DND-41 (cell line): ENCODE measurements at regions not wholly inside any gene's neighbourhood (a gene's known extent, or its start where the extent isn't known, plus 50 kb on each side); places are given as distances from the start of the nearest gene placed in this dataset.
A peak's percentile ranks its signal among the peaks of the same experiment; 100 is the strongest.

Source experiments
- ATAC-seq: fragments of 200-7000 bp; cut with Tn5 transposase; 3 replicates; pipeline ENCODE4 v1.9.1; 2021; ENCODE audit warnings: low read depth; ENCODE audit not compliant: insufficient read depth
- DNase-seq: peaks from one replicate; pipeline ENCODE4 v3.0.0-alpha.2; 2020
- H2AFZ ChIP-seq: 2 replicates; pipeline ENCODE4 v1.6.0; 2012; ENCODE audit warnings: low read depth, low read length
- H3K27ac ChIP-seq: 2 replicates; pipeline ENCODE4 v1.5.1; 2012; ENCODE audit warnings: low read length, inconsistent platforms
- H3K27me3 ChIP-seq: fragments of 200-600 bp; sonication (generic); 2 replicates; pipeline ENCODE4 v1.6.0; 2012; ENCODE audit warnings: low read length, mild to moderate bottlenecking, inconsistent platforms; ENCODE audit not compliant: insufficient read depth, poor library complexity
- H3K36me3 ChIP-seq: 2 replicates; pipeline ENCODE4 v1.5.1; 2012; ENCODE audit warnings: low read length, inconsistent platforms; ENCODE audit not compliant: insufficient read depth
- H3K4me1 ChIP-seq: 2 replicates; pipeline ENCODE4 v1.5.1; 2012; ENCODE audit warnings: mild to moderate bottlenecking, low read length; ENCODE audit not compliant: insufficient read depth
- H3K4me2 ChIP-seq: 2 replicates; pipeline ENCODE4 v1.6.0; 2012; ENCODE audit warnings: mild to moderate bottlenecking, moderate library complexity, low read length, inconsistent platforms; ENCODE audit not compliant: insufficient read depth
- H3K4me3 ChIP-seq, 2 experiments: fragments of 200-600 bp in 1 of 2; shearing (Covaris generic) in 1 of 2; 2 replicates each; pipeline ENCODE4 v1.5.1; 2012 to 2016; ENCODE audit warnings: inconsistent platforms in 2 of 2, low read length in 2 of 2, mild to moderate bottlenecking in 2 of 2, low read depth in 1 of 2, moderate library complexity in 1 of 2
- H3K79me2 ChIP-seq: 2 replicates; pipeline ENCODE4 v1.6.0; 2012; ENCODE audit warnings: low read length, inconsistent platforms; ENCODE audit not compliant: insufficient read depth
- H3K9ac ChIP-seq: 2 replicates; pipeline ENCODE4 v1.6.0; 2012; ENCODE audit warnings: low read depth, mild to moderate bottlenecking, inconsistent platforms, low read length, moderate library complexity
- H3K9me3 ChIP-seq: 2 replicates; pipeline ENCODE4 v1.5.1; 2012; ENCODE audit warnings: low read length, moderate library complexity, mild to moderate bottlenecking, inconsistent platforms; ENCODE audit not compliant: insufficient read depth, severe bottlenecking
- H4K20me1 ChIP-seq: 2 replicates; pipeline ENCODE4 v1.6.0; 2012; ENCODE audit warnings: low read length; ENCODE audit not compliant: insufficient read depth
- CTCF ChIP-seq: IDR thresholded peaks from 2 replicates; pipeline ENCODE4 v1.5.1; 2012; ENCODE audit warnings: borderline replicate concordance, low read length, moderate library complexity, mild to moderate bottlenecking; ENCODE audit not compliant: poor library complexity, severe bottlenecking; ENCODE audit errors: extremely low read depth
- EZH2 ChIP-seq: IDR thresholded peaks from 3 replicates; pipeline ENCODE4 v1.6.1; 2012; ENCODE audit warnings: borderline replicate concordance, low read depth, mild to moderate bottlenecking, moderate library complexity, low read length, inconsistent platforms; ENCODE audit not compliant: severe bottlenecking

DNA sequence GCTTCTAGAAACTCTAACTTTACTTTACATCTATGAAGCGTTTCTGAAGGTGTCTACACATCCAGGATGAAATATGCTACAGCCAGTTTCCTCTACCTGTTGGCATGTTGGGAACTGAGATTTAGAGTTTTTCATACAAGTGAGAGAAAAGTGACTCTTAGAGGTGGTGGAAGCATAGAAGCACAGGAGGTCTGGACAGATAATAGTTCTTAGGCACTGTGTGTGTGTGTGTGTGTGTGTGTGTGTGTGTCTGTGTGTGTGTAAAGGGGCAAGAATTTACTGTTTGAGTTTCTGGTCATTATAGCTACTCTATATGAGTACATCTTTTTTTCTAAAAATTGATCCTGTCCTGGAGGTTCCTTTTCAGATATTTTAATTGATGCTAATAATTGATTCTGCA is 110.7 kb upstream of the MTPN start:
- Histone ChIP-seq H3K4me3 (no peak overlapping the region), H3K9ac (no peak overlapping the region), H2AFZ (no peak overlapping the region), H4K20me1 (no peaks in the 10 kb centered on the region), H3K4me2 (no peak overlapping the region), H3K27ac (no peak overlapping the region), H3K36me3 (no peaks in the 10 kb centered on the region), H3K9me3 (no peaks in the 10 kb centered on the region), H3K4me1 (no peaks in the 10 kb centered on the region; the same call in 1 of the 2 replicates), H3K79me2 (no peaks in the 10 kb centered on the region), H3K27me3 (no peaks in the 10 kb centered on the region)
- DNase-seq (no peak), ATAC-seq (no peak)
- no peak for TF ChIP-seq CTCF
- TF ChIP-seq EZH2, result no peak

DNA sequence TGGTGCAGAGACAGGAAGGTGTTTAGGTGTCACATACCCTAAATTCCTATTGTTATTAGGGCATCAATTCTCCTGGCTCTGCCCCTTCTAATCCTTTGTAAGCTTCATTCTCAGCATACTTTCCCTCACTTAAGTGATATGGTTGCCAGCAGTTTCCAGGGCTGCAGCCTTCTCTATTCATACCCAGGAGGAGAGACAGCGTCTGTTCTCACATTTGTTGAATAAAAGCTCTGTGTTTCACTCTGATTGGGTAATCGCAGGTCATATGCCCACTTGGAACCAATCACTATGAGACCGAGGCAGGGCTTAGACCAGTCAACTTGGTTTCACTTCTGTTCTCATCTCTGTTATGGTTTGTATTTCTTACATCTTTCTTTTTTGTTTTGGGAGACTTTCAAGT is 109.6 kb upstream of the MTPN start:
- H3K9me3 ChIP-seq, result no peaks in the 10 kb centered on the region
- H3K4me2 ChIP-seq, result peak overlapping the region; percentile 32; the same call in 1 of the 2 replicates
- TF ChIP-seq CTCF, result no peak
- no peak for TF ChIP-seq EZH2
- no peaks in the 10 kb centered on the region for H3K36me3 ChIP-seq
- ATAC-seq (peak; percentile 90), DNase-seq (peak; percentile 13)
- H3K4me3 ChIP-seq, result no peak overlapping the region
- H2AFZ ChIP-seq, result no peak overlapping the region
- no peak overlapping the region for H3K27ac ChIP-seq
- H4K20me1 ChIP-seq, result no peaks in the 10 kb centered on the region
- H3K9ac ChIP-seq, result no peak overlapping the region
- no peaks in the 10 kb centered on the region; the same call in 1 of the 2 replicates for H3K4me1 ChIP-seq
- H3K27me3 ChIP-seq, result no peaks in the 10 kb centered on the region
- H3K79me2 ChIP-seq, result no peaks in the 10 kb centered on the region

- H3K27me3 ChIP-seq, result no peaks in the 10 kb centered on the region
- H3K9ac ChIP-seq, result no peak overlapping the region
- no peaks in the 10 kb centered on the region for H3K79me2 ChIP-seq
- H3K4me2 ChIP-seq, result no peak overlapping the region
- no peaks in the 10 kb centered on the region for H3K36me3 ChIP-seq
- H3K9me3 ChIP-seq, result no peaks in the 10 kb centered on the region
- no peaks in the 10 kb centered on the region for H4K20me1 ChIP-seq
- no peak for ATAC-seq
- TF ChIP-seq CTCF, result no peak
- TF ChIP-seq EZH2, result no peak
- H3K4me3 ChIP-seq, result no peak overlapping the region
- no peaks in the 10 kb centered on the region for H3K4me1 ChIP-seq
- no peak overlapping the region for H3K27ac ChIP-seq
- no peak for DNase-seq
- no peak overlapping the region for H2AFZ ChIP-seq
Measured at GRCh38 chr7:136079934-136080333, 102.8 kb upstream of the MTPN start.

GRCh38 chr7:136079478-136079892 is 102.3 kb upstream of the MTPN start:
- Histone ChIP-seq H3K4me1 (no peaks in the 10 kb centered on the region), H4K20me1 (no peaks in the 10 kb centered on the region), H3K27me3 (no peaks in the 10 kb centered on the region), H3K4me2 (no peak overlapping the region), H3K4me3 (no peak overlapping the region), H3K9me3 (no peaks in the 10 kb centered on the region), H3K27ac (no peak overlapping the region), H2AFZ (no peak overlapping the region), H3K79me2 (no peaks in the 10 kb centered on the region), H3K9ac (no peak overlapping the region), H3K36me3 (no peaks in the 10 kb centered on the region)
- ATAC-seq (no peak), DNase-seq (no peak)
- TF ChIP-seq CTCF (no peak), EZH2 (no peak)
